NB4 (cell line): ENCODE measurements at regions not wholly inside any gene's neighbourhood (a gene's known extent, or its start where the extent isn't known, plus 50 kb on each side); places are given as distances from the start of the nearest gene placed in this dataset.

Experiments used
- DNase-seq: peaks from one replicate; pipeline ENCODE4 v3.0.0; 2010; ENCODE audit warnings: low read depth
- H3K4me3 ChIP-seq: one replicate; pipeline ENCODE4 v1.5.1; 2011; ENCODE audit warnings: mild to moderate bottlenecking, low read depth, low read length, moderate library complexity
- CTCF ChIP-seq: IDR thresholded peaks from one replicate; pipeline ENCODE4 v1.5.1; 2012; ENCODE audit warnings: low read depth, low read length
- MAX ChIP-seq: IDR thresholded peaks from 2 replicates; pipeline ENCODE4 v1.6.1; 2011; ENCODE audit warnings: low read depth, low read length
- MYC ChIP-seq: IDR thresholded peaks from 2 replicates; pipeline ENCODE4 v1.6.1; 2011; ENCODE audit warnings: low read depth, low read length
- POLR2A ChIP-seq: IDR thresholded peaks from 2 replicates; pipeline ENCODE4 v1.6.1; 2011; ENCODE audit warnings: mild to moderate bottlenecking; ENCODE audit not compliant: insufficient read length; ENCODE audit errors: extremely low read depth

- no peak overlapping the region for H3K4me3 ChIP-seq
- no peak for DNase-seq
- TF ChIP-seq MAX: no peak
Measured at GRCh38 chr20:24406251-24406650, 63.2 kb upstream of the SYNDIG1 start.

- DNase-seq: no peak
- TF ChIP-seq MAX (no peak), CTCF (no peak), POLR2A (no peak), MYC (no peak)
- no peak overlapping the region for H3K4me3 ChIP-seq
Measured at GRCh38 chr20:24405810-24406209, 63.6 kb upstream of the SYNDIG1 start.

- DNase-seq: no peak
- no peak overlapping the region for H3K4me3 ChIP-seq
- no peak for TF ChIP-seq MYC
- no peak for TF ChIP-seq CTCF
- no peak for TF ChIP-seq POLR2A
- no peak for TF ChIP-seq MAX
Measured at GRCh38 chr20:24403406-24403805, 66.0 kb upstream of the SYNDIG1 start.

- no peak for TF ChIP-seq POLR2A
- TF ChIP-seq CTCF: no peak
- no peak for TF ChIP-seq MYC
- no peak for TF ChIP-seq MAX
- H3K4me3 ChIP-seq: no peak overlapping the region
- no peak for DNase-seq
Measured at GRCh38 chr20:24402188-24402587, 67.2 kb upstream of the SYNDIG1 start.

- TF ChIP-seq MAX (no peak), POLR2A (no peak), MYC (no peak), CTCF (no peak)
- H3K4me3 ChIP-seq: no peak overlapping the region
- no peak for DNase-seq
Measured at GRCh38 chr20:24395151-24395550, 74.3 kb upstream of the SYNDIG1 start.

GRCh38 chr20:24393903-24394302 lies 75.5 kb upstream of the SYNDIG1 start:
- TF ChIP-seq CTCF (no peak), POLR2A (no peak), MAX (no peak)
- no peak for DNase-seq
- no peak overlapping the region for H3K4me3 ChIP-seq
